HEK293 (cell line): ENCODE measurements at regions not wholly inside any gene's neighbourhood (a gene's known extent, or its start where the extent isn't known, plus 50 kb on each side); places are given as distances from the start of the nearest gene placed in this dataset.

ENCODE experiments used
- CTCF ChIA-PET: fragments of 350-600 bp; formaldehyde crosslinking; extraction: SDS; loops from one replicate; lab custom pipeline; 2021; ENCODE audit warnings: antibody characterized with exemption; lab: Yijun Ruan, JAX
- POLR2A ChIA-PET: fragments of 300-600 bp; formaldehyde crosslinking; extraction: SDS; loops from one replicate; lab custom pipeline; 2020; ENCODE audit warnings: antibody characterized with exemption, inconsistent platforms; lab: Yijun Ruan, JAX
- H3K27ac ChIP-seq: fragments of 200-500 bp; sonication (Bioruptor generic); 2 replicates; pipeline ENCODE4 v1.5.1; 2014; ENCODE audit warnings: low read depth, low read length, control low read depth, inconsistent platforms; ENCODE audit errors: extremely low read depth
- H3K36me3 ChIP-seq, 2 experiments: fragments of 200-500 bp in 1 of 2; sonication (Bioruptor generic) in 1 of 2; 1 replicate in 1 of 2; 2 replicates in 1 of 2; pipeline ENCODE4 v1.5.1; 2014 to 2017; ENCODE audit warnings: inconsistent platforms in 2 of 2, low read length in 2 of 2; ENCODE audit not compliant: control insufficient read depth in 2 of 2, insufficient read depth in 1 of 2
- H3K4me1 ChIP-seq: fragments of 200-500 bp; sonication (Bioruptor generic); 2 replicates; pipeline ENCODE4 v1.5.1; 2014; ENCODE audit warnings: mild to moderate bottlenecking, low read length, inconsistent platforms; ENCODE audit not compliant: control insufficient read depth, insufficient read depth
- H3K4me3 ChIP-seq: 2 replicates; pipeline ENCODE4 v1.5.1; 2011; ENCODE audit warnings: low read depth, mild to moderate bottlenecking, control low read depth, low read length, moderate library complexity
- H3K9me3 ChIP-seq: fragments of 200-500 bp; sonication (Bioruptor generic); 2 replicates; pipeline ENCODE4 v1.5.1; 2014; ENCODE audit warnings: low read depth, low read length, inconsistent platforms; ENCODE audit not compliant: control insufficient read depth, insufficient read depth
- MEIS1 ChIP-seq: sonication (generic); formaldehyde crosslinking; IDR thresholded peaks from 2 replicates; pipeline ENCODE4 v1.8.1; 2022; ENCODE audit warnings: missing genetic modification reagents, mild to moderate bottlenecking, borderline replicate concordance
- SETDB1 ChIP-seq: IDR thresholded peaks from one replicate; pipeline ENCODE4 v1.6.1; 2017; ENCODE audit warnings: mild to moderate bottlenecking, low read length, moderate library complexity, mixed read lengths; ENCODE audit not compliant: insufficient read length
- SP3 ChIP-seq: fragments of 450-650 bp; formaldehyde crosslinking; IDR thresholded peaks from 2 replicates; pipeline ENCODE4 v1.5.1; 2016; ENCODE audit warnings: missing biosample characterization, missing genetic modification characterization
- YY2 ChIP-seq: fragments of 450-650 bp; formaldehyde crosslinking; IDR thresholded peaks from 2 replicates; pipeline ENCODE4 v1.5.1; 2016; ENCODE audit warnings: missing biosample characterization, missing genetic modification characterization
- ZBTB17 ChIP-seq: fragments of 450-650 bp; formaldehyde crosslinking; IDR thresholded peaks from 2 replicates; pipeline ENCODE4 v1.5.1; 2016; ENCODE audit warnings: missing biosample characterization, missing genetic modification characterization
- ZFP37 ChIP-seq: fragments of 450-650 bp; formaldehyde crosslinking; IDR thresholded peaks from 2 replicates; pipeline ENCODE4 v1.5.1; 2016; ENCODE audit warnings: missing biosample characterization, missing genetic modification characterization
- ZNF16 ChIP-seq: fragments of 450-650 bp; formaldehyde crosslinking; IDR thresholded peaks from 2 replicates; pipeline ENCODE4 v1.5.1; 2016; ENCODE audit warnings: low read depth, missing biosample characterization, missing genetic modification characterization
- ZNF473 ChIP-seq: fragments of 450-650 bp; formaldehyde crosslinking; IDR thresholded peaks from 2 replicates; pipeline ENCODE4 v1.5.1; 2017; ENCODE audit warnings: missing biosample characterization, missing genetic modification characterization
- ZNF510 ChIP-seq: fragments of 450-650 bp; formaldehyde crosslinking; IDR thresholded peaks from 2 replicates; pipeline ENCODE4 v1.5.1; 2018; ENCODE audit warnings: mild to moderate bottlenecking, missing genetic modification characterization, missing biosample characterization; ENCODE audit not compliant: insufficient replicate concordance
- ZNF514 ChIP-seq: fragments of 450-650 bp; formaldehyde crosslinking; IDR thresholded peaks from 2 replicates; pipeline ENCODE4 v1.5.1; 2016; ENCODE audit warnings: missing biosample characterization, missing genetic modification characterization
- ZNF530 ChIP-seq: fragments of 450-650 bp; formaldehyde crosslinking; IDR thresholded peaks from 2 replicates; pipeline ENCODE4 v1.5.1; 2016; ENCODE audit warnings: low read depth, missing biosample characterization, missing genetic modification characterization
- ZNF677 ChIP-seq: fragments of 450-650 bp; IDR thresholded peaks from 2 replicates; pipeline ENCODE4 v1.5.0; 2018; ENCODE audit warnings: missing biosample characterization, mild to moderate bottlenecking, missing genetic modification characterization, moderate library complexity
- TF ChIP-seq, protein P1 (sequence below): fragments of 450-650 bp; formaldehyde crosslinking; IDR thresholded peaks from 2 replicates; pipeline ENCODE4 v1.5.1; 2017; ENCODE audit warnings: missing biosample characterization, missing genetic modification characterization
- TF ChIP-seq, protein P2 (sequence below): fragments of 450-650 bp; formaldehyde crosslinking; IDR thresholded peaks from 2 replicates; pipeline ENCODE4 v1.5.0; 2017; ENCODE audit warnings: missing biosample characterization, missing genetic modification characterization, borderline replicate concordance
- TF ChIP-seq, protein P3 (sequence below): fragments of 450-650 bp; formaldehyde crosslinking; IDR thresholded peaks from 2 replicates; pipeline ENCODE4 v1.5.1; 2016; ENCODE audit warnings: missing biosample characterization, missing genetic modification characterization

- ChIA-PET POLR2A (no interaction called here), CTCF (no interaction called here)
- no peaks in the 10 kb centered on the region for H3K36me3 ChIP-seq
- H3K4me3 ChIP-seq: no peak overlapping the region
- no peaks in the 10 kb centered on the region for H3K4me1 ChIP-seq
- no peak overlapping the region for H3K27ac ChIP-seq
- no peaks in the 10 kb centered on the region for H3K9me3 ChIP-seq
- no peak for TF ChIP-seq MEIS1 (CRISPR knock-in tag)
These were observed 533.9 kb upstream of the LRFN5 start for GRCh38 chr14:41072776-41073175.

- Histone ChIP-seq H3K27ac (no peak overlapping the region), H3K4me1 (no peaks in the 10 kb centered on the region), H3K36me3 (no peaks in the 10 kb centered on the region), H3K9me3 (no peaks in the 10 kb centered on the region), H3K4me3 (no peak overlapping the region)
- ChIA-PET POLR2A (no interaction called here), CTCF (no interaction called here)
- TF ChIP-seq ZNF510 (tag by site-specific recombination): no peak
- no peak for TF ChIP-seq YY2 (tag by site-specific recombination)
- TF ChIP-seq, protein P1, sequence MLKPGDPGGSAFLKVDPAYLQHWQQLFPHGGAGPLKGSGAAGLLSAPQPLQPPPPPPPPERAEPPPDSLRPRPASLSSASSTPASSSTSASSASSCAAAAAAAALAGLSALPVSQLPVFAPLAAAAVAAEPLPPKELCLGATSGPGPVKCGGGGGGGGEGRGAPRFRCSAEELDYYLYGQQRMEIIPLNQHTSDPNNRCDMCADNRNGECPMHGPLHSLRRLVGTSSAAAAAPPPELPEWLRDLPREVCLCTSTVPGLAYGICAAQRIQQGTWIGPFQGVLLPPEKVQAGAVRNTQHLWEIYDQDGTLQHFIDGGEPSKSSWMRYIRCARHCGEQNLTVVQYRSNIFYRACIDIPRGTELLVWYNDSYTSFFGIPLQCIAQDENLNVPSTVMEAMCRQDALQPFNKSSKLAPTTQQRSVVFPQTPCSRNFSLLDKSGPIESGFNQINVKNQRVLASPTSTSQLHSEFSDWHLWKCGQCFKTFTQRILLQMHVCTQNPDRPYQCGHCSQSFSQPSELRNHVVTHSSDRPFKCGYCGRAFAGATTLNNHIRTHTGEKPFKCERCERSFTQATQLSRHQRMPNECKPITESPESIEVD: no peak
- TF ChIP-seq ZBTB17 (tag by site-specific recombination): no peak
- TF ChIP-seq ZNF16 (tag by site-specific recombination): no peak
- no peak for TF ChIP-seq SETDB1
- TF ChIP-seq ZNF677 (tag by site-specific recombination): no peak
- no peak for TF ChIP-seq SP3 (tag by site-specific recombination)
- no peak for TF ChIP-seq ZNF514 (tag by site-specific recombination)
- no peak for TF ChIP-seq ZNF530
These were observed 535.3 kb upstream of the LRFN5 start for GRCh38 chr14:41071351-41071750.

DNA sequence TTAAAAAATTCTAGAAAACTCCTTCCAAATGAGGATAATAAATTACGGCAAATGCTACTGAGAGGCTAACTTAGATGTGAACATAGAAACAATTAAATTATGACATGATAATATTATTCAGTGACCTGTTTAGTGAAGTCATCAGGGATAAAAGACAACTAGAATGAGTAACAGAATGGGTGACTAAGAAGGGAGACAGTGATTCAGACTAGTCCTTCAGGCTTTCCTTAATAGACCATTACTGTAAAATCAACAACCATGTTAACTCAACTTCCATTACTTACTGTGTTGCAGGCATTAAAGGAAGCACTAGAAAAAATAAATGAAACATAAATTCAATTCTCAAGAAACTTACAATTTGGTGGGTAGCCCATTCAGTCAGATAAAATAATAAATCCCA is 543.9 kb upstream of the LRFN5 start:
- Histone ChIP-seq H3K4me1 (no peaks in the 10 kb centered on the region), H3K9me3 (no peaks in the 10 kb centered on the region), H3K4me3 (no peak overlapping the region), H3K27ac (no peak overlapping the region), H3K36me3 (no peaks in the 10 kb centered on the region)
- CTCF ChIA-PET: no interaction called here
- POLR2A ChIA-PET: no interaction called here
- TF ChIP-seq ZNF473 (tag by site-specific recombination): no peak
- TF ChIP-seq, protein P2, sequence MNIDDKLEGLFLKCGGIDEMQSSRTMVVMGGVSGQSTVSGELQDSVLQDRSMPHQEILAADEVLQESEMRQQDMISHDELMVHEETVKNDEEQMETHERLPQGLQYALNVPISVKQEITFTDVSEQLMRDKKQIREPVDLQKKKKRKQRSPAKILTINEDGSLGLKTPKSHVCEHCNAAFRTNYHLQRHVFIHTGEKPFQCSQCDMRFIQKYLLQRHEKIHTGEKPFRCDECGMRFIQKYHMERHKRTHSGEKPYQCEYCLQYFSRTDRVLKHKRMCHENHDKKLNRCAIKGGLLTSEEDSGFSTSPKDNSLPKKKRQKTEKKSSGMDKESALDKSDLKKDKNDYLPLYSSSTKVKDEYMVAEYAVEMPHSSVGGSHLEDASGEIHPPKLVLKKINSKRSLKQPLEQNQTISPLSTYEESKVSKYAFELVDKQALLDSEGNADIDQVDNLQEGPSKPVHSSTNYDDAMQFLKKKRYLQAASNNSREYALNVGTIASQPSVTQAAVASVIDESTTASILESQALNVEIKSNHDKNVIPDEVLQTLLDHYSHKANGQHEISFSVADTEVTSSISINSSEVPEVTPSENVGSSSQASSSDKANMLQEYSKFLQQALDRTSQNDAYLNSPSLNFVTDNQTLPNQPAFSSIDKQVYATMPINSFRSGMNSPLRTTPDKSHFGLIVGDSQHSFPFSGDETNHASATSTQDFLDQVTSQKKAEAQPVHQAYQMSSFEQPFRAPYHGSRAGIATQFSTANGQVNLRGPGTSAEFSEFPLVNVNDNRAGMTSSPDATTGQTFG: no peak
- TF ChIP-seq, protein P3, sequence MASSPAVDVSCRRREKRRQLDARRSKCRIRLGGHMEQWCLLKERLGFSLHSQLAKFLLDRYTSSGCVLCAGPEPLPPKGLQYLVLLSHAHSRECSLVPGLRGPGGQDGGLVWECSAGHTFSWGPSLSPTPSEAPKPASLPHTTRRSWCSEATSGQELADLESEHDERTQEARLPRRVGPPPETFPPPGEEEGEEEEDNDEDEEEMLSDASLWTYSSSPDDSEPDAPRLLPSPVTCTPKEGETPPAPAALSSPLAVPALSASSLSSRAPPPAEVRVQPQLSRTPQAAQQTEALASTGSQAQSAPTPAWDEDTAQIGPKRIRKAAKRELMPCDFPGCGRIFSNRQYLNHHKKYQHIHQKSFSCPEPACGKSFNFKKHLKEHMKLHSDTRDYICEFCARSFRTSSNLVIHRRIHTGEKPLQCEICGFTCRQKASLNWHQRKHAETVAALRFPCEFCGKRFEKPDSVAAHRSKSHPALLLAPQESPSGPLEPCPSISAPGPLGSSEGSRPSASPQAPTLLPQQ (tag by site-specific recombination): no peak
- no peak for TF ChIP-seq ZFP37 (tag by site-specific recombination)
